GM19043 (cell line): ENCODE measurements at regions not wholly inside any gene's neighbourhood (a gene's known extent, or its start where the extent isn't known, plus 50 kb on each side); places are given as distances from the start of the nearest gene placed in this dataset.

Experiments
- ATAC-seq: cut with Tn5 transposase; IDR thresholded peaks from one replicate; pipeline ENCODE4 v1.9.1; 2021; ENCODE audit warnings: low read depth; ENCODE audit not compliant: unreplicated experiment

GRCh38 chr10:129405389-129405788 lies 61.7 kb upstream of the MGMT start:
- ATAC-seq: no peak

DNA sequence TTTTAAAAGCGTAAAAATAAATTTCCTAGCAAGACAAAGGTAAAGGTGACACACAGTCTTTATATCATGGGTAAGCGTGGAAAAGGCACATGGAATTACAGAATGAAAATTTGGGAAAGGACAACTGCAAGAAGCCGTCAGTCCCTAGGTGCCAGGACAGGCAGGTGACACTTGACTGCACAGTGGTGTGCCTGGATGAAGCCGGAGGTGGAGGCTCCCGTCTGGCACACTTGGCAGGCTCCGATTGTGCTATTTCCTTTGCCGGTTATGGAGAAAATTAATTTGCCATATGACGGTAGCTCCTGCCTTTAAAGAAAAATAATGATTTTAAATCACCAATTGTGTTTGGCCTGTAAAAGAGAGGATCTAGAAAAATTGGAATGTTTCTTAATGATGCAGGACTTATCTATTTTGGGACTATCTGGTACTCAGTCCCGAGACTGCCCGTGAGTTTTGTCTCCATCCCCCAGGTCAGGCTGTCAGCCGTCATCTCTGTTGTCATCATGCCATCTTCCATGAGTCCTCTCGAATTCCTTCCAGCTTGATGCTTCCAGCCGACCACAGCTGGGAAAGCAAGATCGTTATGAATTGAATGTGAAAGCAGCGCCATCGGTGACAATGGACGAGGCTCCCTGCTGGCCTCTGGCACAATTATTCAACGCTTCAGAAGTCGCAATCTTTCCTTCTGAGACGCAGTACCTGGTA lies 56.2 kb upstream of the MGMT start:
- no peak for ATAC-seq

DNA sequence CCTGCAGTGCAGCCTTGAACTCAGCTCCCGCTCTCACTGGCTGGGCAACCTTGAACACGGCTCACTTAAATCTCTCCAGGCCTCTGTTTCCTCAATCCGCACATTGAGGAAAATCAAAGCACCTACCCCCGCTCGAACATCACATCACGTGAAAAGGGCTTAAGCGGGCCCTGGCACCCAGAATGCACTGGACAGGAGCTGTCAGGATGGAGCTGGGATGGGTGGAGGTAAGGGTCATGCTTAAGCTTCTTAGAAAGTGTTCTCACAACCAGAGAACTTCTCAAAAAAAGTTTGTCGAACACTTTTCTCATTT lies 55.7 kb upstream of the MGMT start:
- no peak for ATAC-seq

DNA sequence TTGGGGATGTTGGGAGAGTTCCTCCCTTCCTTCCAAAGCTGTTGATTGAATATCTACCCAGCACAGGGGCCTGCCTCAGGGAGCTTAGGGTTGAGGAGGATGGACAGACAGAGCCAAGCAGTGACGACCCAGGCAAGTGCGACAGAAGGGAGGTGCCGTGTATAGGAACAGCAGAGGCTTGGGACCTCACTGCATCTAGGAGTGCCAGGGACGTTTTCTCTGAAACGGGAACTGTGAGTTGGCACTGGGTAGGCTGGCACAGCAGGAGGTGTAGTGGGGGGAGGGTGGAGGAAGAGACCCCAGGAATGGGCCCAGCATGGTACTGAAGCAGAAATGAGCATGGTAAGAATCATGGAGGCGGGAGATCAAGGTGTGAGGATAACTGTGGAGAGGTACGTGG lies 55.3 kb upstream of the MGMT start:
- no peak for ATAC-seq

DNA sequence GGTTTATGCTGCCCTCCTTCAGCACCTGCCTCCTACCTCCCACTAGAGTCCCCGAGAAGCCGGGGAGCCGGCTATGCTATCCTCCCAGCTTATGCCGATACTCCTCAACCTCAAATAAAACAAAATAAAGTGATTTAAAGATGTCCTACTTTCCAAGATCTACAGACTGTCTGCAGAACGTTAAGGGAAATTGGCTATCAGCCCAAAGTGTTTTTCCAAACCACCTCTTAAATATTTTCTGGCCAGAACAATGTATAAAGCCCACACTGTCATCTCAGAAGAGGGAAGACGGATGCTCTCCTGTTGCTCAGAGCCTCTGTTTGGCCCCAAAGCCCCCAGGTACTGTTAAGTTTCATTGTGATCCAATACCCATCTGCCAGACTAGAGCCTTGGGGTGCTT lies 54.0 kb upstream of the MGMT start:
- no peak for ATAC-seq

DNA sequence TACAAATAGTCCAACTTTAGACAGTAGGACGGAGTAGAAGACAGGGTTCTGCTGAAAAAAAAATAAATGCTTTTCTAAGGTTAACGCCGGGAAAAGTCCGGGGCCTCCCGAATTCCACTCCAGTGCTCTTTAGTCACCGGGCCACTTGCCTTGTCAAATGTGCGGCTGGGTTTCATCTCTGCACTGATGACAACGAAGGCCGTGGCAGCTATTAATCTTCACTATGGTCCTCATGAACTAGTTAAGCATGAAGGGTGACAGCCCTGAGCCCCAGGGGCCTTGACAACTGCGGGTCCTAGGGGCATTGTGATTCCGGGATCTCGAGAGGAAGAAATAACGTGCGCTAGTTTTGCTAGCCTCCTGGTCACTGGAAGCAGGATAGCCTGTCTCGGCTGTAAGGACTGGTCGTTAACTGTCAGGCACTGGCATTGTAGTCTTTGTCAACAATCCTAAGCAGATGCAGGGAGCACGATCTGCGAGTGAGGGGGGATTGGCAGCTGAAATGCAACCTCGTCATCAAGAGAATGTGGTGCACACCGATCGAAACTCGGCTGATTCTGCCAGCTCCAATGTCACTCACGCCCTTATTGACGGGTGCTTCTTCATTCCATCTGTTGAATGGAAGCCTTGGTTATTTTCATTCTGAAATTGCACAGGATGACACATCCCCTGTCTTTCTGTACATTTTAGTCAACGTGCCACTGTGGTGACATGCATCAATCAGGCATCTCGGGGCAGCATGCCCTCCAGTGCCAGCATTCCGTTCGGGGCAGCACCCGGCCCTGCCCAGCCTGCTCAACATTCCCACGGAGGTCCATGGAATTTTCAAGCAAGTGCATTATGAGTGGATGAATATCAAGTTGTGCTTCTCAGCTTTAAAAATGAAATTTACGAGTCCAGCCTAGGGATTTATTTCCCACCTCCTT lies 51.6 kb upstream of the MGMT start:
- ATAC-seq: no peak

- ATAC-seq: no peak
Observed at GRCh38 chr10:129416155-129416554, 50.9 kb upstream of the MGMT start.

DNA sequence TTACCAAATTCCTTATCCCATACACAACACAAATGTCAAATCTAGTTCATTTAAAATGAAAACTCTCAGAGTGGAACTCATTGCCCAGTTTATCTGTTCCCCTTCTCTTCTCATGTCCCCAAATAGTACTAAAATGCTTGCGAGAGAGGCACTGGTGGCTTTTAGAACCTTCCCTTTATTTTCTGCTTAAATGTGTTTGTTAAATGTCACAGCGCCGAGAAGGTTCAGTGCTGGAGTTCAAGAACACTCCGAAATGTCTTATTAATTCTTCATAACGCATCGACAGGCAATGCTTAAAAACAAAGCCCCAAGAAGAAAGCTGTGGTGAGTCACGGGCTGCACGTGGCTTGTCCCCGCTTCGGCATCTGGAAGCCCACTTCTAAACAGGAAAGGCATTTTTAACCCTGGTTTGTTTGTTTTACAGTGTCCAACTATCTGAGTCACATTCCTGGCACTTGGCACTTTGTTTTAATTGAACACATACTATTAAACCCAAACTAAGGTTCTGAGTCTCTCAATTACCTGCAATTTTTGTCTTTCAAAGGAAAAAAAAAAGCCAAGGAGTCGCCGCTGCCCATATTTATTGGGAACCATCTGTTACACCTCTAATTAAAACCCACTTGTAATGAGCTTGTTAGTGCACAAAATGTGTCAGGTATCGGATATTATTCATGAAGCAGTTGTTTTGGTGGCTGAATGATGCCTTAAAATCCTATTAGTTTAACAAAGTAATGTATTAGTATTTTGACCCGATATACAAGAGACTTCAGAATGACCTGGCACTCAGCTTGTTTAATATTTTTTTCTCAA lies 49.9 kb upstream of the MGMT start:
- no peak for ATAC-seq
